K562 (cell line): ENCODE measurements at regions not wholly inside any gene's neighbourhood (a gene's known extent, or its start where the extent isn't known, plus 50 kb on each side); places are given as distances from the start of the nearest gene placed in this dataset.

ENCODE experiments used
- ATAC-seq: fragments of 200-7000 bp; cut with Tn5 transposase; 3 replicates; pipeline ENCODE4 v1.9.1; 2020; ENCODE audit warnings: moderate library complexity
- BruUV-seq: library from RNA; stranded (reverse); fragments of 400-500 nt; replicated peaks from 2 replicates; lab custom pipeline; 2021; lab: Mats Ljungman, UMichigan
- CTCF ChIA-PET: fragments of 300-600 bp; formaldehyde crosslinking; extraction: SDS; loops from one replicate; lab custom pipeline; 2021; ENCODE audit warnings: low intra/inter-chr PET ratio; lab: Yijun Ruan, JAX
- POLR2A ChIA-PET: fragments of 300-600, 350-650 bp; sonication (Branson Sonifier 250); formaldehyde crosslinking; extraction: SDS; loops from one replicate; lab custom pipeline; 2021; ENCODE audit warnings: antibody characterized with exemption, inconsistent platforms; lab: Yijun Ruan, JAX
- DNase-seq, 4 experiments: peaks; one replicate each; pipeline versions ENCODE4 v3.0.0 to v3.0.0-alpha.2; 2011 to 2018; ENCODE audit warnings: low spot score in 3 of 4, mixed read lengths in 3 of 4; ENCODE audit errors: extremely low read depth in 1 of 4
- FAIRE-seq: peaks from 2 replicates; lab custom pipeline; 2011; peaks lifted over from hg19 to GRCh38; lab: Jason Lieb, UNC
- H2AFZ ChIP-seq: 2 replicates; pipeline ENCODE4 v1.6.0; 2011; ENCODE audit warnings: low read depth, low read length, control low read depth, inconsistent platforms
- H3K27ac ChIP-seq: fragments of 200-600 bp; 3 replicates; pipeline ENCODE4 v1.8.0; 2011; ENCODE audit warnings: low read depth, mild to moderate bottlenecking, control low read depth, inconsistent platforms, low read length, moderate library complexity, mixed read lengths; ENCODE audit errors: extremely low read depth
- H3K27me3 ChIP-seq, 2 experiments: fragments of 300-600 bp in 1 of 2; 2 replicates in 1 of 2; 3 replicates in 1 of 2; pipeline versions ENCODE4 v1.6.0 to v1.8.0; 2011; ENCODE audit warnings: inconsistent platforms in 2 of 2, low read length in 2 of 2, mild to moderate bottlenecking in 1 of 2, mixed read lengths in 1 of 2, moderate library complexity in 1 of 2; ENCODE audit not compliant: control insufficient read depth in 2 of 2, insufficient read depth in 2 of 2
- H3K36me3 ChIP-seq: fragments of 300-600 bp; 3 replicates; pipeline ENCODE4 v1.8.0; 2011; ENCODE audit warnings: mild to moderate bottlenecking, low read length, inconsistent platforms; ENCODE audit not compliant: control insufficient read depth, insufficient read depth
- H3K4me1 ChIP-seq, 2 experiments: fragments of 200-600 bp in 1 of 2; replicated peaks in 1 of 2; 2 replicates in 1 of 2; 3 replicates in 1 of 2; pipeline versions ENCODE4 v1.5.1 to v1.8.0; 2011; ENCODE audit warnings: inconsistent platforms in 2 of 2, low read length in 2 of 2, mild to moderate bottlenecking in 1 of 2, mixed read lengths in 1 of 2, moderate library complexity in 1 of 2; ENCODE audit not compliant: control insufficient read depth in 2 of 2, insufficient read depth in 2 of 2
- H3K4me2 ChIP-seq: 2 replicates; pipeline ENCODE4 v1.6.1; 2011; ENCODE audit warnings: low read length, control low read depth, inconsistent platforms, mixed read lengths; ENCODE audit not compliant: insufficient read depth
- H3K4me3 ChIP-seq: fragments of 200-600 bp; sonication (generic), shearing (Covaris generic); 2 replicates; pipeline ENCODE4 v1.5.1; 2016; ENCODE audit warnings: control low read depth, inconsistent platforms
- H3K79me2 ChIP-seq: fragments of 200-600 bp; 3 replicates; pipeline ENCODE4 v1.8.0; 2011; ENCODE audit warnings: low read length, inconsistent platforms; ENCODE audit not compliant: control insufficient read depth, insufficient read depth
- H3K9ac ChIP-seq, 2 experiments: 2 replicates each; pipeline versions ENCODE4 v1.6.0 to v1.6.1; 2011; ENCODE audit warnings: low read depth in 2 of 2, low read length in 2 of 2, control low read depth in 1 of 2, inconsistent platforms in 1 of 2, mild to moderate bottlenecking in 1 of 2, mixed read lengths in 1 of 2; ENCODE audit not compliant: insufficient read depth in 1 of 2
- H3K9me1 ChIP-seq: one replicate; pipeline ENCODE4 v1.6.0; 2011; ENCODE audit warnings: inconsistent platforms, mild to moderate bottlenecking, low read length, moderate library complexity; ENCODE audit not compliant: control insufficient read depth, insufficient read depth
- H3K9me3 ChIP-seq: replicated peaks from 2 replicates; pipeline ENCODE4 v1.5.1; 2011; ENCODE audit warnings: low read depth, low read length, inconsistent platforms; ENCODE audit not compliant: control insufficient read depth, insufficient read depth
- H4K20me1 ChIP-seq: replicated peaks from 2 replicates; pipeline ENCODE4 v1.6.1; 2011; ENCODE audit warnings: low read length, inconsistent platforms, mixed read lengths; ENCODE audit not compliant: control insufficient read depth, insufficient read depth
- ZFP30 ChIP-seq: fragments of 250-450 bp; sonication (Bioruptor Pico); IDR thresholded peaks from 2 replicates; pipeline ENCODE4 v1.8.0; 2022; ENCODE audit warnings: moderate library complexity, mild to moderate bottlenecking, inconsistent platforms, borderline replicate concordance
- ZKSCAN8 ChIP-seq: fragments of 200-800 bp; sonication (Bioruptor generic); IDR thresholded peaks from 2 replicates; pipeline ENCODE4 v1.6.1; 2016; ENCODE audit warnings: missing genetic modification characterization, missing compliant biosample characterization
- ZNF175 ChIP-seq: fragments of 200-800 bp; sonication (Bioruptor generic); IDR thresholded peaks from 2 replicates; pipeline ENCODE4 v1.6.1; 2016; ENCODE audit warnings: low read depth, mild to moderate bottlenecking, missing genetic modification characterization, missing compliant biosample characterization
- WGBS: fragments of 100-300 bp; shearing (Covaris generic); methylation state at CpG from one replicate; pipeline ENCODE4 v1.1.6; 2016; ENCODE audit warnings: low coverage, mixed read lengths; ENCODE audit not compliant: insufficient coverage; ENCODE audit errors: missing lambda C conversion rate; 5-methylcytosine and 5-hydroxymethylcytosine counted together
- in situ Hi-C: fragments of 300-500 bp; cut with MboI; formaldehyde crosslinking; loops from 4 replicates; pipeline ENCODE4 v1.15.0; 2018; ENCODE audit warnings: inconsistent platforms, mixed read lengths
- intact Hi-C: fragments of 100-400 bp; cut with micrococcal nuclease; formaldehyde crosslinking; loops from 2 replicates; pipeline ENCODE4 v1.14.2; 2022
- TF ChIP-seq, protein P1 (sequence below): fragments of 250-450 bp; sonication (Bioruptor Pico); IDR thresholded peaks from 2 replicates; pipeline ENCODE4 v1.4.0; 2020; ENCODE audit warnings: mild to moderate bottlenecking, moderate library complexity

DNA sequence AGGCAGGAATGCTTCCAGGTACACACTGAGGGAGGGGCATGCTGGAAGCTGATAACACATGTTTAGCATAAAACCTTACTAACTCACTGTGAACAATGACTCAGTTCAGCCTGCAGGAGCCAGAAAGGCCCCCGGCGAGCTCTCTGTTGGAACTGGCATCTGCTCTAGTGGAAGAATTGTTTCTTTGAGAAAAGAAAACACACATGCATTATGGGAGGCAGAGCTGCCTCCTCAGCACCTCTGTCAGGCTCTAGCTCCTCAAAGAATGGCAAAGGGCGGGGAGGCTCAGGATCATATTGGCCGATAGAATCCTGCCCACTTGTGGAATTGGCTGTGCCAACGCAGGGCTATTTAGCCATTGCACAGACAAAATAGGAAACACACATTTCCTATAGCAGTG is 338.3 kb downstream of the CXCL12 start:
- no peaks in the 10 kb centered on the region for H3K4me1 ChIP-seq
- TF ChIP-seq ZKSCAN8 (CRISPR knock-in tag) (no peak), ZFP30 (CRISPR knock-in tag) (no peak)
- TF ChIP-seq, protein P1, sequence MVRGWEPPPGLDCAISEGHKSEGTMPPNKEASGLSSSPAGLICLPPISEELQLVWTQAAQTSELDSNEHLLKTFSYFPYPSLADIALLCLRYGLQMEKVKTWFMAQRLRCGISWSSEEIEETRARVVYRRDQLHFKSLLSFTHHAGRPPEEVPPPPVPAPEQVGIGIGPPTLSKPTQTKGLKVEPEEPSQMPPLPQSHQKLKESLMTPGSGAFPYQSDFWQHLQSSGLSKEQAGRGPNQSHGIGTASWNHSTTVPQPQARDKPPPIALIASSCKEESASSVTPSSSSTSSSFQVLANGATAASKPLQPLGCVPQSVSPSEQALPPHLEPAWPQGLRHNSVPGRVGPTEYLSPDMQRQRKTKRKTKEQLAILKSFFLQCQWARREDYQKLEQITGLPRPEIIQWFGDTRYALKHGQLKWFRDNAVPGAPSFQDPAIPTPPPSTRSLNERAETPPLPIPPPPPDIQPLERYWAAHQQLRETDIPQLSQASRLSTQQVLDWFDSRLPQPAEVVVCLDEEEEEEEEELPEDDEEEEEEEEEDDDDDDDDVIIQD: no peak
- no TSS peak for BruUV-seq
- no peak for FAIRE-seq
- no peak overlapping the region for H2AFZ ChIP-seq
- ChIA-PET CTCF (no interaction called here), POLR2A (no interaction called here)
- H3K9ac ChIP-seq: no peak overlapping the region
- no peaks in the 10 kb centered on the region for H4K20me1 ChIP-seq
- WGBS: 0% methylated on average over 5 of the region's 5 CpGs
- no peaks in the 10 kb centered on the region for H3K36me3 ChIP-seq
- intact Hi-C loops (no loop called here), in situ Hi-C loops (no loop called here)
- H3K79me2 ChIP-seq: no peaks in the 10 kb centered on the region
- no peak for ATAC-seq
- H3K4me3 ChIP-seq: no peak overlapping the region
- no peak overlapping the region for H3K27ac ChIP-seq
- no peaks in the 10 kb centered on the region for H3K9me1 ChIP-seq
- H3K4me2 ChIP-seq: no peak overlapping the region
- peaks cover 12 to 19% of the 10 kb centered on the region in 2 experiments for H3K27me3 ChIP-seq
- no peaks in the 10 kb centered on the region for H3K9me3 ChIP-seq
- DNase-seq: no peak

DNA sequence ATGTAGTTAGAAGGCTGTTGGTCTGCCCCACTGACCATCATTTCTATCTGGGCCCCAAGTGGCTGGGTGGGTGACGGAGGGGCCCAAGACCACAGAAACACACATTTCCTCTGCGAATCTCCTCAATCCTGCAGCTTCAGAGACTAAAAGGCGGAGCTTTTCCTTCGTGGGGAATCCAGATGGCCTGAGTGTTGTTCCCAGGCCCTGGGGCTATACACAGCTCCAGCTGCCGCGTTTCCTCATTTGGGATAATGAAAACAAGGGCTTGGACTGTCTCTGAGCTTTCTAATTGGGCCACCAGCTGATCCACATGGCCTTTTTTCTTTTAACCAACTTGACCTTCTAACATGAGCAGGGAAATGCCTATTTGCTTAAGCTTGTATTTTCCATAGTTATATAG is 339.9 kb downstream of the CXCL12 start:
- Histone ChIP-seq H4K20me1 (no peaks in the 10 kb centered on the region), H3K79me2 (no peaks in the 10 kb centered on the region), H3K9me1 (no peaks in the 10 kb centered on the region), H3K36me3 (no peaks in the 10 kb centered on the region), H3K9ac (no peak overlapping the region), H3K27ac (no peak overlapping the region), H2AFZ (no peak overlapping the region), H3K27me3 (peaks cover 12 to 19% of the 10 kb centered on the region in 2 experiments), H3K4me1 (no peaks in the 10 kb centered on the region), H3K9me3 (no peaks in the 10 kb centered on the region), H3K4me3 (no peak overlapping the region), H3K4me2 (no peak overlapping the region)
- no peak for ATAC-seq
- WGBS: 3% methylated on average over 6 of the region's 6 CpGs
- no peak for FAIRE-seq
- POLR2A ChIA-PET: interaction anchor here (1.3 kb wide), 1 partner anchor 11 kb away, joined by 3 read pairs; no protein-coding TSS in a partner anchor
- DNase-seq: no peak
- CTCF ChIA-PET: no interaction called here
- BruUV-seq: no TSS peak
- intact Hi-C loops: no loop called here
- in situ Hi-C loops: no loop called here
- TF ChIP-seq ZNF175 (CRISPR knock-in tag): no peak
